Mesodermal cell (in vitro differentiated cells): ENCODE measurements at regions not wholly inside any gene's neighbourhood (a gene's known extent, or its start where the extent isn't known, plus 50 kb on each side); places are given as distances from the start of the nearest gene placed in this dataset.

Source experiments
- H3K27ac ChIP-seq: 2 replicates; pipeline ENCODE4 v1.7.0; 2013; ENCODE audit warnings: mild to moderate bottlenecking, low read depth, low read length, moderate library complexity; ENCODE audit not compliant: severe bottlenecking
- H3K36me3 ChIP-seq: 2 replicates; pipeline ENCODE4 v1.7.1; 2013; ENCODE audit warnings: mild to moderate bottlenecking, low read length, moderate library complexity; ENCODE audit not compliant: control insufficient read depth, insufficient read depth
- H3K4me1 ChIP-seq: one replicate; pipeline ENCODE4 v1.7.1; 2013; ENCODE audit warnings: mild to moderate bottlenecking, low read length; ENCODE audit not compliant: insufficient read depth, control insufficient read depth, poor library complexity, severe bottlenecking
- H3K4me3 ChIP-seq: 2 replicates; pipeline ENCODE4 v1.7.0; 2013; ENCODE audit warnings: low read length, control low read depth, mild to moderate bottlenecking; ENCODE audit not compliant: insufficient read depth, poor library complexity, severe bottlenecking; ENCODE audit errors: extremely low read depth
- H3K9me3 ChIP-seq: 2 replicates; pipeline ENCODE4 v1.7.1; 2013; ENCODE audit warnings: mild to moderate bottlenecking, low read length, moderate library complexity; ENCODE audit not compliant: control insufficient read depth
- WGBS, 2 experiments: methylation state at CpG; one replicate each; pipeline ENCODE4 v1.1.5; 2013; ENCODE audit warnings: missing lambda C conversion rate in 2 of 2; ENCODE audit not compliant: insufficient coverage in 2 of 2; 5-methylcytosine and 5-hydroxymethylcytosine counted together

GRCh38 chr6:19435755-19436154 is 401.4 kb upstream of the ID4 start:
- no peaks in the 10 kb centered on the region for H3K9me3 ChIP-seq
- WGBS, 2 experiments: no CpG with 5 or more reads among the region's 3 CpGs
- no peaks in the 10 kb centered on the region for H3K4me1 ChIP-seq
- no peak overlapping the region for H3K4me3 ChIP-seq
- H3K36me3 ChIP-seq: no peaks in the 10 kb centered on the region
- no peak overlapping the region for H3K27ac ChIP-seq

- H3K36me3 ChIP-seq: no peaks in the 10 kb centered on the region
- H3K4me1 ChIP-seq: no peaks in the 10 kb centered on the region
- WGBS, 2 experiments: 89 to 94% methylated on average over 5 to 7 of the region's 8 CpGs
- no peak overlapping the region for H3K4me3 ChIP-seq
- no peaks in the 10 kb centered on the region for H3K9me3 ChIP-seq
- no peak overlapping the region for H3K27ac ChIP-seq
Observed at GRCh38 chr6:19438566-19439353, 398.4 kb upstream of the ID4 start.

GRCh38 chr6:19440531-19440930 is 396.6 kb upstream of the ID4 start:
- Histone ChIP-seq H3K9me3 (no peaks in the 10 kb centered on the region), H3K4me1 (no peaks in the 10 kb centered on the region), H3K27ac (no peak overlapping the region), H3K36me3 (no peaks in the 10 kb centered on the region), H3K4me3 (no peak overlapping the region)
- WGBS, 2 experiments: 80% methylated on average over 1 of the region's 3 CpGs; no CpG with 5 or more reads in 1 of the 2 experiments

GRCh38 chr6:19443411-19443810 is 393.8 kb upstream of the ID4 start:
- H3K27ac ChIP-seq: no peak overlapping the region
- no peaks in the 10 kb centered on the region for H3K4me1 ChIP-seq
- H3K36me3 ChIP-seq: no peaks in the 10 kb centered on the region
- 71% methylated on average over 2 of the region's 3 CpGs; no CpG with 5 or more reads in 1 of the 2 experiments for WGBS, 2 experiments
- H3K9me3 ChIP-seq: no peaks in the 10 kb centered on the region
- H3K4me3 ChIP-seq: no peak overlapping the region

- Histone ChIP-seq H3K4me3 (no peak overlapping the region), H3K36me3 (no peaks in the 10 kb centered on the region), H3K4me1 (no peaks in the 10 kb centered on the region), H3K9me3 (no peaks in the 10 kb centered on the region), H3K27ac (no peak overlapping the region)
- 100% methylated on average over 1 to 2 of the region's 4 CpGs for WGBS, 2 experiments
Observed at GRCh38 chr6:19444041-19444440, 393.1 kb upstream of the ID4 start.

- WGBS, 2 experiments: 100% methylated on average over 1 of the region's 1 CpG; no CpG with 5 or more reads in 1 of the 2 experiments
- Histone ChIP-seq H3K4me1 (no peaks in the 10 kb centered on the region), H3K4me3 (no peak overlapping the region), H3K36me3 (no peaks in the 10 kb centered on the region), H3K9me3 (no peaks in the 10 kb centered on the region), H3K27ac (no peak overlapping the region)
Observed at GRCh38 chr6:19444481-19444880, 392.7 kb upstream of the ID4 start.

GRCh38 chr6:19446570-19446969 is 390.6 kb upstream of the ID4 start:
- no peaks in the 10 kb centered on the region for H3K4me1 ChIP-seq
- H3K4me3 ChIP-seq: no peak overlapping the region
- 86% methylated on average over 1 of the region's 3 CpGs; no CpG with 5 or more reads in 1 of the 2 experiments for WGBS, 2 experiments
- no peaks in the 10 kb centered on the region for H3K36me3 ChIP-seq
- no peaks in the 10 kb centered on the region for H3K9me3 ChIP-seq
- no peak overlapping the region for H3K27ac ChIP-seq

- WGBS, 2 experiments: 86% methylated on average over 1 of the region's 1 CpG; no CpG with 5 or more reads in 1 of the 2 experiments
- no peaks in the 10 kb centered on the region for H3K9me3 ChIP-seq
- H3K36me3 ChIP-seq: no peaks in the 10 kb centered on the region
- H3K27ac ChIP-seq: no peak overlapping the region
- H3K4me1 ChIP-seq: no peaks in the 10 kb centered on the region
- H3K4me3 ChIP-seq: no peak overlapping the region
Observed at GRCh38 chr6:19450651-19451050, 386.5 kb upstream of the ID4 start.

- Histone ChIP-seq H3K27ac (no peak overlapping the region), H3K36me3 (no peaks in the 10 kb centered on the region), H3K4me1 (no peaks in the 10 kb centered on the region), H3K4me3 (no peak overlapping the region), H3K9me3 (no peaks in the 10 kb centered on the region)
- WGBS, 2 experiments: no CpG with 5 or more reads among the region's 1 CpG
Observed at GRCh38 chr6:19452495-19452894, 384.7 kb upstream of the ID4 start.

GRCh38 chr6:19454001-19454720 is 383.0 kb upstream of the ID4 start:
- 92 to 100% methylated on average over 1 to 3 of the region's 3 CpGs for WGBS, 2 experiments
- no peak overlapping the region for H3K27ac ChIP-seq
- H3K4me1 ChIP-seq: no peaks in the 10 kb centered on the region
- H3K9me3 ChIP-seq: no peaks in the 10 kb centered on the region
- no peak overlapping the region for H3K4me3 ChIP-seq
- no peaks in the 10 kb centered on the region for H3K36me3 ChIP-seq
